HG03439 (cell line): ENCODE measurements at regions not wholly inside any gene's neighbourhood (a gene's known extent, or its start where the extent isn't known, plus 50 kb on each side); places are given as distances from the start of the nearest gene placed in this dataset.
"Not testable (repeated sequence)": the region's sequence is repeated elsewhere in the genome, so short reads cannot be mapped to it uniquely, and the experiment has no call there.

Experiments
- ATAC-seq: cut with Tn5 transposase; IDR thresholded peaks from one replicate; pipeline ENCODE4 v1.9.1; 2021; ENCODE audit warnings: mild to moderate bottlenecking, moderate library complexity; ENCODE audit not compliant: unreplicated experiment

- ATAC-seq, result no peak
These were observed 106.2 kb downstream of the ERMARD start for GRCh38 chr6:169857343-169858292.

DNA sequence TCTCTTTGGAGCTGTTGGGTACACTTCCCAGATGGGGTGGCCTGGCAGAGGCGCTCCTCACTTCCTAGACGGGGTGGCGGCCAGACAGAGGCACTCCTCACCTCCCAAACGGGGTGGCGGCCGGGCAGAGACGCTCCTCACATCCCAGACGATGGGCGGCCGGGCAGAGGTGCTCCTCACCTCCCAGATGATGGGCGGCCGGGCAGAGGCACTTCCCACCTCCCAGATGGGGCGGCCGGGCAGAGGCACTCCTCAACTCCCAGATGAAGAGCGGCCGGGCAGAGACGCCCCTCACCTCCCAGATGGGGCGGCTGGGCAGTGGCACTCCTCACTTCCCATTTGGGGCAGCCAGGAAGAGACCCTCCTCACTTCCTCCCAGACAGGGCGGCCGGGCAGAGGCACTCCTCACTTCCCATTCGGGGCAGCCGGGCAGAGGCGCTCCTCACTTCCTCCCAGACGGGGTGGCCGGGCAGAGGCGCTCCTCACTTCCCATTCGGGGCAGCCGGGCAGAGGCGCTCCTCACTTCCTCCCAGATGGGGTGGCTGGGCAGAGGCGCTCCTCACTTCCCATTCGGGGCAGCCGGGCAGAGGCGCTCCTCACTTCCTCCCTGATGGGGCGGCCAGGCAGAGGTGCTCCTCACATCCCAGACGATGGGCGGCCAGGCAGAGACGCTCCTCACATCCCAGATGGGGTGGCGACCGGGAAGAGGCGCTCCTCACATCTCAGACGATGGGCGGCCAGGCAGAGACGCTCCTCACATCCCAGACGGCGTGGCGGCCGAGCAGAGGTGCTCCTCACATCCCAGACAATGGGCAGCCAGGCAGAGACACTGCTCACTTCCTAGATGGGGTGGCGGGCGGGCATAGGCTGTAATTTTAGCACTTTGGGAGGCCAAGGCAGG lies 105.3 kb downstream of the ERMARD start:
- ATAC-seq, result not testable (repeated sequence)

GRCh38 chr6:169854813-169855212 lies 103.4 kb downstream of the ERMARD start:
- no peak for ATAC-seq

DNA sequence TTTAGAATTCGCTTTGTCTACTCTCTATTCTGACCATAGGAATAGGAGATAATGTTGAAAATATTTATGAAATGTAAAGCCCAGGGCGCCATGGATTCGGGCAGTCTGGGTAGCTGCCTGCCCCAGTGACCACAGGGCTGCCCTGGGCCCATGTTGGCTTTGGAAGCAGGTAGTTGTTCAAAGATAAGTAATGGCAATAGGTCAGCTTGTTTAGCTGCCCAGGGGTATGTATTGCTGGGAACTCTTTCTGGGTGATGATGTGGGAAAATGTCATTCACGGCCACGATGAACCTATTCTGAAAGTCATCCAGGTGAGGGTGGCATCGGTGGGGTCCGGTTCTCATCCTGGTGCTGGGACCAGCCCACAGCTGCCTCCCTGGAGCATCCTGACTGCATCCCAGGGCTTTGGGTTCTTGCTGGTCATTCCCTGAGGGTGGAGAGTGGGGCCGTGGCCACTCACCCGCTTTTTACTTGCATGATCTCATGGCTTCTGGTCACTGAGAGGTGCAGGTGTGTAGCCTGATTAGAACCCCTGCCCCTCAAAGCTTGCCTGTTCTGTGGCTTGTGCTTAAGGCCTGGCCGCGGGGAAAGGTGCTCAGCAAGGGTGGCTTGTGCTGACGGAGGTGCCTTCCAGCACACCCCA lies 102.8 kb downstream of the ERMARD start:
- no peak for ATAC-seq

GRCh38 chr6:169853196-169854082 lies 102.0 kb downstream of the ERMARD start:
- ATAC-seq, result no peak

GRCh38 chr6:169852504-169853195 lies 101.2 kb downstream of the ERMARD start:
- ATAC-seq, result no peak

- no peak for ATAC-seq
These were observed 100.5 kb downstream of the ERMARD start for GRCh38 chr6:169851641-169852503.

GRCh38 chr6:169850746-169851145 lies 99.3 kb downstream of the ERMARD start:
- ATAC-seq, result no peak

DNA sequence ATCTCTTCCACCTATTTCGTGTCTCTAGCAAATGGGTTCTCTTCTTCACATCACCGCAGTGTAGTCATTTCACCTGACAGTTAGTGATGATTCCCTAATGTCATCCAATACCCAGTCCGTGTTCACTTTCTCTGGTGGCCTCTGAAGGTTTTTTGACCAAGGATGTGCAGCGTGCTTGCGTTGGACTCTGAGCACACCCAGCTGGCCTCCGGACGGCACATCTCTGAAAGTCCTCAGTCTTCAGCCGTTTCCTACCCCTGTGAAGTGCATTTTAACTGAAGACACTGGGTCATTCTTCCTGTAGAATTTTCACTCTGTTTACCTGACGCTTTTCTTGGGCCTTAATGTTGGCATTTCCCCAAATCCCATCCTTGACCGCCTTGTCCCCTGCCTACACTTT lies 98.7 kb downstream of the ERMARD start:
- no peak for ATAC-seq

- ATAC-seq, result no peak
These were observed 98.0 kb downstream of the ERMARD start for GRCh38 chr6:169849396-169849795.

DNA sequence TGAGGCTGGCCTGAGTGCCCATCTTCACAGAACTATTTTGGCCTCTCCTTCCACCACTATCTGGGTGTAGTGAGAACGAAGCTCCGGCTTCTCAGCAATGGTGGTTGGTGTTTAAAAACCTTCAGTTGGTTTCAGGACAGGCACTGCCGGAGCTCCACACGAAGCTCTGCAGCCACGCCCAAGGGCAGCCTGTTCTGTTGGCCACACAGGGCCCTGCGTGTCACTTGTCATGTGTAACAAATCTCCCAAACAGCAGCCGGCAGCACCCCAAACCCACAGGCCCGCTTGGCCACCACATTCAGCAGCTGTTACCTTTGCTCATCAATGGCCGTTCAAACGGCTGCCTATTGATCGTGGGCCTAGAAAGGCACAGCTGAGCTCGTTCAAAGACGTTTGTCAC lies 97.5 kb downstream of the ERMARD start:
- no peak for ATAC-seq

GRCh38 chr6:169847901-169848311 lies 96.5 kb downstream of the ERMARD start:
- ATAC-seq, result no peak

GRCh38 chr6:169847141-169847674 lies 95.8 kb downstream of the ERMARD start:
- ATAC-seq, result no peak

GRCh38 chr6:169846286-169847056 lies 95.0 kb downstream of the ERMARD start:
- no peak for ATAC-seq

GRCh38 chr6:169845426-169846285 lies 94.2 kb downstream of the ERMARD start:
- ATAC-seq, result no peak

DNA sequence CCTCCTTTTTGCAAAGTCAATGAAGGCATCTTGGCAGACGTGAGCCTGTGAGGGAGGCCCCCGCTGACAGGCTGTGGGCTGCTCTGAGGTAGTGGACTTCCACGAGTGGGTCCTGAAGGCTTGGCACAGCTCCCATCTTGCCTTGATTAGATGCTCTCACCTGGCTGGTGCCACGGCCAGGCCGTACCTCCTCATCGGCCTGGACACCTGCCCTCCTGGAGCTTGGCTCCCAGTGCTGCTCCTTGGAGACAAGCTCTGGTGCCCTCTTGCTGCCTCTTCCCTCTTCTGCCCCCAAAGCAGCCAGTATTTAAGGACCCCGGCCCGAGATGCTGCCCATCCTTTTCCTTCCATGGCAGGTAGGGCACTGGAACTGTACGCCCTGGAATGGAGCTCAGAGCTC lies 93.5 kb downstream of the ERMARD start:
- no peak for ATAC-seq

DNA sequence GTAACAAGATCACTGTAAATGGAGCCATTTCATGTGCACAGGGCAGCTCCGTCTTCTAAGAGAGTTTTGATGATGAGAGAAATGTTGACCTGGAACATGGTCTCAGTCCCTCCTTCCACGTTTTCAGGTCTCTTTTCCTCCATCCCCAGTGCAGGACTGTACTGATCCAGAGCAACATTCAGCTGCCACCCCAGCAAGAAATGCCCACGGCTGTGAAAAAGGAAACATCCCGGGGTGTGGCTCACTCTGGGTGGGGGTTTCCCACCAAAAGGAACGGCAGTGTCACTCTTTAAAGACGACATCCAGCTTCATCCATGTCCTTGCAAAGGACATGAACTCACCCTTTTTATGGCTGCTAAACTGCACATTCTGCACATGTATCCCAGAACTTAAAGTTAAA lies 92.6 kb downstream of the ERMARD start:
- ATAC-seq, result no peak
